ENCODE measurements at regions not wholly inside any gene's neighbourhood (a gene's known extent, or its start where the extent isn't known, plus 50 kb on each side); places are given as distances from the start of the nearest gene placed in this dataset.

DNA sequence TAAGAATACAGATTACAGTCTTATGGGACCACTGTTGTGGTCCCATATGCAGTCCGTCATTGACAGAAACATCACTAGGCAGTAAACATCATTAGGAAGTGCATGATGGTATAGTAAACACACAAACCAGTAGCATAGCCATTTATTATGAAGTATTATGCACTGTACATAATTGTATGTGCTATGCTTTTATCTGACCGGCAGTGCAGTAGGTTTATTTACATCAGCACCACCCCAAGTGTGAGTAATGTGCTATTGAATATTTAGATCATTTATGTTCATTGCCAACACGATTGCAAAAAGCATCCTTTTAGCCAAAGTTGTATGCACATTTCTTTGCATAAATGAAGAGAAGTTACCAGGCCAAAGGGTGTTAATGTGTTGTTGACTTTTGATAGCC is 531.6 kb upstream of the TBX3 start:
- TF ChIP-seq CTCF (IDR thresholded peaks at IDR 0.05) (no peak), POLR2A (IDR thresholded peaks at IDR 0.05) (no peak)
